ENCODE measurements at regions not wholly inside any gene's neighbourhood (a gene's known extent, or its start where the extent isn't known, plus 50 kb on each side); places are given as distances from the start of the nearest gene placed in this dataset.
"Not testable (repeated sequence)": the region's sequence is repeated elsewhere in the genome, so short reads cannot be mapped to it uniquely, and the experiment has no call there.

DNA sequence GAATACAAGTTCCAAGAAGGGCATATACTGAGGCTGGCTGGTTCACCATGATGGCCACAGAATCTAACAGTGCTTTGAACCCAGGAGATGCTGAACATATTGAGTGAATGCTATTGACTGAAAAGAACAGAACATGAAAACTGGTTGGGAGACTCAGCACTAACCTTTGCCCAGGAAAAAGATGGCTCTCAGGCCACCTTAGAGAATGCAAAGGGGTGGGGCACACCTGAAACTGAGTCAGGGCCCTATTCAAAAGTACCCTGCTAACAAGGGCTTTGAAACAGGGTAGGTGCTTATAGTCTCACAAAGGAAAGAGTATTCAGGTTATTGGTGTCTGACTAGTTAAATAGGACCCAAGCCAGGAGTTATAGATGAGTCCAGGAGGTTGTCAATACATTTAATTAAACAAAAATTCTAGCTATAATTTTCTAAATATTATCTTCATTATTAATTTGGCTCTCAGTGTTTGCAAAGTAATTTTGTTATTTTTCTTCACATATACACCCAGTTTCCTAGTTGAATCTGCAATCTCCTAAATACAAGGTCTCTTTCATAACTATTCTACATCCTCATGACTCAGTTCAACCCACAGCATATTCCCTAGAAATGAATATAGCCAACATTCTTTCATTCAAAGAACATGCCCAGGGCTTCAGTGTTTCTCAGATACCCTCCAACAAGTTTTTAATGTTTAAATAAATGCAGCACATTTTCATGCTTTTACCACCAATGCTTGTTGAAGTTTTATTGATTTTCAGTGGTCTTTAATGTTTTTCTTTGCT lies 144.2 kb upstream of the RAPGEF2 start:
- Mint-ChIP-seq H3K27ac (no peak overlapping the region), H3K27me3 (no peaks in the 10 kb centered on the region), H3K4me3 (no peak overlapping the region), H3K9me3 (no peaks in the 10 kb centered on the region), H3K36me3 (ENCODE audit: low read depth) (no peaks in the 10 kb centered on the region), H3K4me1 (ENCODE audit: low read depth) (no peaks in the 10 kb centered on the region)
- DNase-seq (no peak), ATAC-seq (ENCODE audit: poor library complexity) (no peak)
- Histone ChIP-seq H3K27me3 (ENCODE audit: control insufficient read depth in 1 of 2, insufficient read depth in 2 of 2, low read length in 2 of 2) (no peaks in the 10 kb centered on the region), H3K36me3 (ENCODE audit: insufficient read depth, low read length) (no peaks in the 10 kb centered on the region), H3K4me1 (ENCODE audit: insufficient read depth, low read length) (no peaks in the 10 kb centered on the region), H3K9me3 (ENCODE audit: control insufficient read depth in 1 of 2, insufficient read depth in 1 of 2, low read length in 2 of 2) (no peaks in the 10 kb centered on the region), H3K4me3 (ENCODE audit: low read length) (no peak overlapping the region), H3K27ac (ENCODE audit: low read depth in 1 of 2, low read length in 2 of 2) (no peak overlapping the region)
- intact Hi-C loops (cut with DNase I, micrococcal nuclease) = no loop called here
- CTCF ChIA-PET = interaction anchor here (0.6 kb wide), 1 partner anchor 86 kb away, joined by 3 read pairs; no protein-coding TSS in a partner anchor
- TF ChIP-seq CTCF (IDR thresholded peaks at IDR 0.05) = no peak
- POLR2A ChIA-PET = no interaction called here

GRCh38 chr4:158962393-158962792 lies 140.5 kb upstream of the RAPGEF2 start:
- TF ChIP-seq CTCF (IDR thresholded peaks at IDR 0.05) = no peak
- Mint-ChIP-seq H3K27ac (no peak overlapping the region), H3K27me3 (no peaks in the 10 kb centered on the region), H3K4me1 (ENCODE audit: low read depth) (no peaks in the 10 kb centered on the region), H3K36me3 (ENCODE audit: low read depth) (no peaks in the 10 kb centered on the region), H3K4me3 (no peak overlapping the region), H3K9me3 (peaks cover 5% of the 10 kb centered on the region)
- ATAC-seq (ENCODE audit: poor library complexity) (no peak), DNase-seq (no peak)
- no peaks in the 10 kb centered on the region for H3K27me3 ChIP-seq (ENCODE audit: control insufficient read depth in 1 of 2, insufficient read depth in 2 of 2, low read length in 2 of 2)
- H3K36me3 ChIP-seq (ENCODE audit: insufficient read depth, low read length) = no peaks in the 10 kb centered on the region
- no peak overlapping the region for H3K27ac ChIP-seq (ENCODE audit: low read depth in 1 of 2, low read length in 2 of 2)
- ChIA-PET CTCF (no interaction called here), POLR2A (no interaction called here)
- intact Hi-C loops (cut with DNase I, micrococcal nuclease) = no loop called here
- H3K4me1 ChIP-seq (ENCODE audit: insufficient read depth, low read length) = no peaks in the 10 kb centered on the region
- H3K4me3 ChIP-seq (ENCODE audit: low read length) = no peak overlapping the region
- H3K9me3 ChIP-seq (ENCODE audit: control insufficient read depth in 1 of 2, insufficient read depth in 1 of 2, low read length in 2 of 2) = no peaks in the 10 kb centered on the region

DNA sequence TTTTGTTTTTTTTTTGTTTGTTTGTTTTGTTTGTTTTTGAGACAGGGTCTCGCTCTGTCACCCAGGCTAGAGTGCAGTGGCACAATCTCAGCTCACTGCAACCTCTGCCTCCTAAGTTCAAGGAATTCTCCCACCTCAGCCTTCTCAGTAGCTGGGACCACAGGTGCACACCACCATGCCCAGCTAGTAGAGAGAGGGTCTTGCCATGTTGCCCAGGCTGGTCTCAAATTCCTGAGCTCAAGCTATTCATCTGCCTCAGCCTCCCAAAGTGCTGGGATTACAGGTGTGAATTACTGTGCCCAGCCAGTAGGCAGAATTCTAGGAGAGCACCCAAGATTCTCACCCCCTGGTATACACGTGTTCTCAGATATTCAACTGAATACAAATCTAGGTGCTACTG lies 139.6 kb upstream of the RAPGEF2 start:
- H3K27me3 Mint-ChIP-seq; H3K9me3 ChIP-seq (ENCODE audit: control insufficient read depth in 1 of 2, insufficient read depth in 1 of 2, low read length in 2 of 2); H3K27ac ChIP-seq (ENCODE audit: low read depth in 1 of 2, low read length in 2 of 2); DNase-seq; H3K4me1 Mint-ChIP-seq (ENCODE audit: low read depth); H3K36me3 ChIP-seq (ENCODE audit: insufficient read depth, low read length); H3K36me3 Mint-ChIP-seq (ENCODE audit: low read depth); H3K9me3 Mint-ChIP-seq; H3K4me1 ChIP-seq (ENCODE audit: insufficient read depth, low read length); CTCF ChIA-PET; ATAC-seq (ENCODE audit: poor library complexity); POLR2A ChIA-PET; H3K4me3 ChIP-seq (ENCODE audit: low read length); H3K4me3 Mint-ChIP-seq; intact Hi-C loops (cut with DNase I, micrococcal nuclease); H3K27ac Mint-ChIP-seq; H3K27me3 ChIP-seq (ENCODE audit: control insufficient read depth in 1 of 2, insufficient read depth in 2 of 2, low read length in 2 of 2): not testable (repeated sequence)

Data from CD4-positive, alpha-beta T cell (primary cell).